ENCODE measurements at regions not wholly inside any gene's neighbourhood (a gene's known extent, or its start where the extent isn't known, plus 50 kb on each side); places are given as distances from the start of the nearest gene placed in this dataset.

- no peak for DNase-seq
Measured at GRCh38 chr1:184919892-184920291, 54.4 kb downstream of the NIBAN1 start.

- no peak for DNase-seq
Measured at GRCh38 chr1:184915463-184916090, 58.7 kb downstream of the NIBAN1 start.

- DNase-seq, result no peak
Measured at GRCh38 chr1:184914149-184914548, 60.2 kb downstream of the NIBAN1 start.

GRCh38 chr1:184912392-184912791 is 61.9 kb downstream of the NIBAN1 start:
- no peak for DNase-seq

GRCh38 chr1:184911830-184912229 is 62.5 kb downstream of the NIBAN1 start:
- DNase-seq, result no peak

GRCh38 chr1:184911103-184911745 is 63.1 kb downstream of the NIBAN1 start:
- no peak for DNase-seq

GRCh38 chr1:184910691-184911091 is 63.6 kb downstream of the NIBAN1 start:
- DNase-seq, result no peak

- no peak for DNase-seq
Measured at GRCh38 chr1:184910005-184910404, 64.3 kb downstream of the NIBAN1 start.

- no peak for DNase-seq
Measured at GRCh38 chr1:184909019-184909418, 65.3 kb downstream of the NIBAN1 start.

GRCh38 chr1:184908506-184908905 is 65.8 kb downstream of the NIBAN1 start:
- no peak for DNase-seq

- DNase-seq, result no peak
Measured at GRCh38 chr1:184907500-184907899, 66.8 kb downstream of the NIBAN1 start.

GRCh38 chr1:184906761-184907160 is 67.5 kb downstream of the NIBAN1 start:
- DNase-seq, result no peak

GRCh38 chr1:184905601-184906322 is 68.5 kb downstream of the NIBAN1 start:
- no peak for DNase-seq

GRCh38 chr1:184903111-184903692 is 71.1 kb downstream of the NIBAN1 start:
- no peak for DNase-seq

- no peak for DNase-seq
Measured at GRCh38 chr1:184900507-184900906, 73.8 kb downstream of the NIBAN1 start.

- no peak for DNase-seq
Measured at GRCh38 chr1:184896000-184896399, 78.3 kb downstream of the NIBAN1 start.

- no peak for DNase-seq
Measured at GRCh38 chr1:184895086-184895485, 79.2 kb downstream of the NIBAN1 start.

GRCh38 chr1:184893695-184894094 is 80.6 kb downstream of the NIBAN1 start:
- no peak for DNase-seq

GRCh38 chr1:184892116-184892515 is 82.2 kb downstream of the NIBAN1 start:
- DNase-seq, result no peak

GRCh38 chr1:184891440-184891839 is 82.9 kb downstream of the NIBAN1 start:
- DNase-seq, result no peak

GRCh38 chr1:184890539-184890973 is 83.8 kb downstream of the NIBAN1 start:
- DNase-seq, result no peak

GRCh38 chr1:184889902-184890301 is 84.4 kb downstream of the NIBAN1 start:
- DNase-seq, result no peak

GRCh38 chr1:184889166-184889565 is 85.1 kb downstream of the NIBAN1 start:
- DNase-seq, result no peak

GRCh38 chr1:184888505-184888904 is 85.8 kb downstream of the NIBAN1 start:
- DNase-seq, result no peak
